Stomach (tissue), 8 donors: ENCODE measurements at regions not wholly inside any gene's neighbourhood (a gene's known extent, or its start where the extent isn't known, plus 50 kb on each side); places are given as distances from the start of the nearest gene placed in this dataset.

Source experiments
- DNase-seq, 2 donors: peaks; one replicate each; pipeline versions ENCODE4 v3.0.0 to v3.0.0-alpha.2; 2013 to 2019
- H3K27ac ChIP-seq, 5 donors: fragments of 200-600 bp in 4 of 5; sonication (generic) in 4 of 5; one replicate each; pipeline ENCODE4 v1.5.1; 2013 to 2019; ENCODE audit warnings: mild to moderate bottlenecking in 1 of 5, moderate library complexity in 1 of 5
- H3K27me3 ChIP-seq, 3 donors: fragments of 200-600 bp; sonication (generic); one replicate each; pipeline ENCODE4 v1.5.1; 2017 to 2019; ENCODE audit warnings: mixed run types in 1 of 3
- H3K36me3 ChIP-seq, 4 donors: fragments of 200-600 bp; sonication (generic); 1 replicate in 3 of 4; 2 replicates in 1 of 4; pipeline ENCODE4 v1.5.1; 2016 to 2019
- H3K4me1 ChIP-seq, 4 donors: fragments of 200-600 bp; sonication (generic); one replicate each; pipeline ENCODE4 v1.5.1; 2016 to 2019
- H3K4me3 ChIP-seq, 4 donors: fragments of 200-600 bp; sonication (generic) in 3 of 4; one replicate each; pipeline ENCODE4 v1.5.1; 2016 to 2019; ENCODE audit warnings: mild to moderate bottlenecking in 1 of 4
- H3K9me3 ChIP-seq, 4 donors: fragments of 200-600 bp; sonication (generic); one replicate each; pipeline ENCODE4 v1.5.1; 2016 to 2019
- CTCF ChIP-seq, 7 experiments: fragments of 450-650 bp in 4 of 7; fragments of 200-600 bp in 3 of 7; sonication (generic) in 3 of 7; IDR thresholded peaks; one replicate each; pipeline ENCODE4 v1.5.1; 2016 to 2019; ENCODE audit warnings: antibody characterized with exemption in 7 of 7, control low read depth in 2 of 7, mild to moderate bottlenecking in 1 of 7
- EP300 ChIP-seq: sonication (generic); formaldehyde crosslinking; IDR thresholded peaks from one replicate; pipeline ENCODE4 v1.6.1; 2017; ENCODE audit warnings: antibody characterized with exemption
- POLR2A ChIP-seq, 4 donors: fragments of 450-650 bp; IDR thresholded peaks; one replicate each; pipeline ENCODE4 v1.6.1; 2016; ENCODE audit warnings: antibody characterized with exemption in 4 of 4, control low read depth in 2 of 4, mild to moderate bottlenecking in 1 of 4, moderate library complexity in 1 of 4
- POLR2AphosphoS5 ChIP-seq, 3 donors: sonication (generic); formaldehyde crosslinking; IDR thresholded peaks; one replicate each; pipeline ENCODE4 v1.6.1; 2016; ENCODE audit warnings: antibody characterized with exemption in 3 of 3
- WGBS, 5 donors: extraction: QIAGEN DNeasy Blood & Tissue Kit in 3 of 5; methylation state at CpG; one replicate each; pipeline versions ENCODE4 v1.1.5 to v1.1.7; 2013 to 2018; 5-methylcytosine and 5-hydroxymethylcytosine counted together
- intact Hi-C: fragments of 100-400 bp; cut with DNase I; formaldehyde crosslinking; loops from one replicate; pipeline ENCODE4 v1.15.1; 2023; ENCODE audit warnings: low total_unique reads
- donor health status: healthy with polysubstance abuse.
- donor health status: Bipolar disorder and iron deficiency.
- donor health status: healthy.

GRCh38 chr12:115335594-115335993 is 651.6 kb upstream of the TBX3 start:
- no peak for TF ChIP-seq CTCF (IDR thresholded peaks at IDR 0.05)
- TF ChIP-seq EP300 = no peak
- TF ChIP-seq POLR2AphosphoS5 (IDR thresholded peaks at IDR 0.05) = no peak
- no peak for TF ChIP-seq POLR2A (IDR thresholded peaks at IDR 0.05)
- no peak overlapping the region for H3K4me3 ChIP-seq
- intact Hi-C loops = no loop called here
- H3K27me3 ChIP-seq = no peaks in the 10 kb centered on the region
- peaks cover 0 to 6% (median 2%) of the 10 kb centered on the region in 4 donors for H3K4me1 ChIP-seq
- WGBS, 5 donors = 48 to 69% (median 58%) methylated on average over 9 of the region's 9 CpGs
- no peak for DNase-seq
- no peak overlapping the region for H3K27ac ChIP-seq
- H3K36me3 ChIP-seq = no peaks in the 10 kb centered on the region
- H3K9me3 ChIP-seq = no peaks in the 10 kb centered on the region

GRCh38 chr12:115335048-115335447 is 651.1 kb upstream of the TBX3 start:
- Histone ChIP-seq H3K4me3 (no peak overlapping the region), H3K9me3 (no peaks in the 10 kb centered on the region), H3K27me3 (no peaks in the 10 kb centered on the region), H3K4me1 (peaks cover 0 to 6% (median 2%) of the 10 kb centered on the region in 4 donors), H3K27ac (no peak overlapping the region), H3K36me3 (no peaks in the 10 kb centered on the region)
- DNase-seq = no peak
- intact Hi-C loops = no loop called here
- WGBS, 5 donors = 60 to 79% (median 77%) methylated on average over 1 to 2 of the region's 2 CpGs
- TF ChIP-seq EP300 = no peak
- TF ChIP-seq POLR2A (IDR thresholded peaks at IDR 0.05) = no peak
- TF ChIP-seq POLR2AphosphoS5 (IDR thresholded peaks at IDR 0.05) = no peak
- no peak for TF ChIP-seq CTCF (IDR thresholded peaks at IDR 0.05)

- no peaks in the 10 kb centered on the region for H3K9me3 ChIP-seq
These were observed 649.0 kb upstream of the TBX3 start for GRCh38 chr12:115332945-115333344.

GRCh38 chr12:115325858-115326257 is 641.9 kb upstream of the TBX3 start:
- Histone ChIP-seq H3K4me3 (no peak overlapping the region), H3K27me3 (no peaks in the 10 kb centered on the region), H3K36me3 (no peaks in the 10 kb centered on the region), H3K4me1 (peaks cover 0 to 14% (median 0%) of the 10 kb centered on the region in 4 donors), H3K27ac (peak overlapping the region in 2 of 5 donors; percentile 3 to 21), H3K9me3 (no peaks in the 10 kb centered on the region)
- TF ChIP-seq EP300 = no peak
- no peak for TF ChIP-seq POLR2A (IDR thresholded peaks at IDR 0.05)
- TF ChIP-seq CTCF (IDR thresholded peaks at IDR 0.05) = no peak
- no peak for TF ChIP-seq POLR2AphosphoS5 (IDR thresholded peaks at IDR 0.05)
- WGBS, 5 donors = 26 to 49% (median 37%) methylated on average over 3 of the region's 3 CpGs
- peak in 1 of 2 donors; percentile 57 for DNase-seq
- intact Hi-C loops = no loop called here

More at GRCh38 chr12:115332945-115333344, 649.0 kb upstream of the TBX3 start:
- H3K4me1 ChIP-seq = peaks cover 0 to 6% (median 2%) of the 10 kb centered on the region in 4 donors
- intact Hi-C loops = no loop called here
- TF ChIP-seq CTCF (IDR thresholded peaks at IDR 0.05) = no peak
- no peak for TF ChIP-seq EP300
- no peak for TF ChIP-seq POLR2A (IDR thresholded peaks at IDR 0.05)
- TF ChIP-seq POLR2AphosphoS5 (IDR thresholded peaks at IDR 0.05) = no peak
- H3K4me3 ChIP-seq = no peak overlapping the region
- H3K27ac ChIP-seq = no peak overlapping the region
- no peaks in the 10 kb centered on the region for H3K36me3 ChIP-seq
- H3K27me3 ChIP-seq = no peaks in the 10 kb centered on the region
- DNase-seq = no peak
